Body of pancreas (tissue), 4 donors: ENCODE measurements at regions not wholly inside any gene's neighbourhood (a gene's known extent, or its start where the extent isn't known, plus 50 kb on each side); places are given as distances from the start of the nearest gene placed in this dataset.

ENCODE experiments used
- ATAC-seq: fragments of 150-250 bp; one replicate; pipeline ENCODE4 v1.9.1; 2016
- DNase-seq, 4 donors: peaks; one replicate each; pipeline ENCODE4 v3.0.0-alpha.2; 2019
- H3K27ac ChIP-seq, 4 donors: fragments of 200-600 bp; sonication (generic); 1 replicate in 3 of 4; 2 replicates in 1 of 4; pipeline versions ENCODE4 v1.5.1 to v1.6.1; 2016 to 2019; ENCODE audit warnings: mild to moderate bottlenecking in 1 of 4, mixed read lengths in 1 of 4, moderate library complexity in 1 of 4
- H3K27me3 ChIP-seq, 2 donors: fragments of 200-600 bp; sonication (generic); one replicate each; pipeline ENCODE4 v1.6.0; 2016; ENCODE audit warnings: mild to moderate bottlenecking in 1 of 2
- H3K36me3 ChIP-seq, 2 donors: fragments of 200-600 bp; sonication (generic); replicated peaks in 1 of 2; 2 replicates each; pipeline ENCODE4 v1.5.1; 2016; ENCODE audit warnings: low read depth in 2 of 2; ENCODE audit not compliant: insufficient read depth in 1 of 2
- H3K4me1 ChIP-seq: fragments of 200-600 bp; sonication (generic); one replicate; pipeline ENCODE4 v1.6.0; 2016
- H3K4me3 ChIP-seq, 2 donors: fragments of 200-600 bp; sonication (generic); 1 replicate in 1 of 2; 2 replicates in 1 of 2; pipeline ENCODE4 v1.5.1; 2016 to 2019
- H3K9me3 ChIP-seq, 3 donors: fragments of 200-600 bp; sonication (generic); 1 replicate in 2 of 3; 2 replicates in 1 of 3; pipeline ENCODE4 v1.5.1; 2016
- POLR2A ChIP-seq, 3 donors: fragments of 450-650 bp; IDR thresholded peaks; one replicate each; pipeline ENCODE4 v1.6.1; 2016; ENCODE audit warnings: antibody characterized with exemption in 3 of 3, mild to moderate bottlenecking in 2 of 3
- WGBS, 2 donors: methylation state at CpG; one replicate each; pipeline ENCODE4 v1.1.5; 2017; 5-methylcytosine and 5-hydroxymethylcytosine counted together
- intact Hi-C: fragments of 100-400 bp; cut with DNase I; formaldehyde crosslinking; loops from one replicate; pipeline ENCODE4 v1.15.1; 2023
- TF ChIP-seq, protein P1 (sequence below), 7 experiments: fragments of 450-650 bp in 4 of 7; fragments of 200-600 bp in 3 of 7; sonication (generic) in 3 of 7; IDR thresholded peaks; one replicate each; pipeline ENCODE4 v1.5.1; 2016 to 2019; ENCODE audit warnings: antibody characterized with exemption in 7 of 7

DNA sequence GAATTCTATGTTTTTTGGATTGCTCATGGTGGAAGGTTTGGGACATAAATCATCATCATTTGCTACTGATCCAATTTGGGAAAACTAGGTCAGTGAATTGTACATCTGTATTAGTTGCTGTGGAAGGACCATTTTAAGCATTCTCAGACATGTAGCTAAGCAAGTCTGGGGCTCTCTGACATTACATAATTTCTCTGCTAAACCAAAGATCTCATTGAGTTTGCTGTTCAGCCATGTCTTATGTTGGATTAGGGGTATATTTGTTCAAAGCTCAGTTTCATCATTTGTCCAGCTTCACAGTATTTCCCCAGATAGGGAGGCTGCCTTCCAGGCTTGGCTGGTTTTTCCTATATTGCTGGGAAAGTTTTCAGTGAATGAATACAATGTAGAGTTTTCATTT, 399.7 kb downstream of the MTX2 start:
- intact Hi-C loops = no loop called here
- no peak for ATAC-seq

DNA sequence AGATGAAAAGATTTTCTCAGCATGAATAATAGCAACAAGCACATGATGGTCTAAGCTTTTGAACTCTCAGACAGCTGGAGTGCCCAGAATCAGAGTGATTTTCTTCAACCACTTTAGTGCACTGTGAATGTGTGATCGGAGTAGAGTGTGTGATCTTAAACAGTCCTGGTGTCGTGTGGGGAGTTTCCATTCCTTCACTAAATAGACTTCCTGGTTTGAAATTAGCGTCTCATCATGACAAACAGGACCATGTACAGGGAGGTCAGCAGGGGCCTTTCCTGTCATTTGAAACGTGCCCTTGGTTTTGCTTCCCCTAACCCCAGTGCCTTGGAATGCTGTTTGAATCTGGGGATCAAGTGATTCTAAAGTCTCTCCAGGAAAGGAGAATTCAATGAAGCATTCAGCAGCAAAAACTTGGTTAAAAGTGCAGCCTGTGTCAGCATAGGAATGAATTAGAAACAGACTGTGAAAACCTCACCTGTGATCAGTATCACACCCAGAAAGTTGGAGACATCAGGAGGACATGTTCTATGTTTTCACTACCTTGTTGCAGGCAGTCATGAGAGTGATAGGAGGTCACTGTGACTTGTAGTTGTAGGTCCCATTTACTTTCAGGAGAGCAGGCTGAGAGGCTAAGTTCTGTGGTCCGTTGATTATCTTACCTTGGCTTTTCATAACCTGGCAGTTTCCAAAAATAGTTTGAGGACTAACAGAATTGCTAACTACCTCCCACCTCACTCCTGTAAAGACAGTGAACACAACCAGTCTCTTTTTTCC, 400.3 kb downstream of the MTX2 start:
- Histone ChIP-seq H3K4me3 (no peak overlapping the region), H3K9me3 (no peaks in the 10 kb centered on the region), H3K4me1 (no peaks in the 10 kb centered on the region), H3K27me3 (no peaks in the 10 kb centered on the region), H3K36me3 (no peaks in the 10 kb centered on the region), H3K27ac (no peak overlapping the region)
- DNase-seq (no peak), ATAC-seq (no peak)
- 33 to 47% methylated on average over 5 of the region's 5 CpGs for WGBS, 2 donors
- TF ChIP-seq POLR2A (IDR thresholded peaks at IDR 0.05) = no peak
- TF ChIP-seq, protein P1, sequence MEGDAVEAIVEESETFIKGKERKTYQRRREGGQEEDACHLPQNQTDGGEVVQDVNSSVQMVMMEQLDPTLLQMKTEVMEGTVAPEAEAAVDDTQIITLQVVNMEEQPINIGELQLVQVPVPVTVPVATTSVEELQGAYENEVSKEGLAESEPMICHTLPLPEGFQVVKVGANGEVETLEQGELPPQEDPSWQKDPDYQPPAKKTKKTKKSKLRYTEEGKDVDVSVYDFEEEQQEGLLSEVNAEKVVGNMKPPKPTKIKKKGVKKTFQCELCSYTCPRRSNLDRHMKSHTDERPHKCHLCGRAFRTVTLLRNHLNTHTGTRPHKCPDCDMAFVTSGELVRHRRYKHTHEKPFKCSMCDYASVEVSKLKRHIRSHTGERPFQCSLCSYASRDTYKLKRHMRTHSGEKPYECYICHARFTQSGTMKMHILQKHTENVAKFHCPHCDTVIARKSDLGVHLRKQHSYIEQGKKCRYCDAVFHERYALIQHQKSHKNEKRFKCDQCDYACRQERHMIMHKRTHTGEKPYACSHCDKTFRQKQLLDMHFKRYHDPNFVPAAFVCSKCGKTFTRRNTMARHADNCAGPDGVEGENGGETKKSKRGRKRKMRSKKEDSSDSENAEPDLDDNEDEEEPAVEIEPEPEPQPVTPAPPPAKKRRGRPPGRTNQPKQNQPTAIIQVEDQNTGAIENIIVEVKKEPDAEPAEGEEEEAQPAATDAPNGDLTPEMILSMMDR (IDR thresholded peaks at IDR 0.05) = no peak
- intact Hi-C loops = no loop called here

More for the DNA sequence above, 399.7 kb downstream of the MTX2 start:
- no peaks in the 10 kb centered on the region for H3K4me1 ChIP-seq
- H3K27me3 ChIP-seq = no peaks in the 10 kb centered on the region
- H3K36me3 ChIP-seq = no peaks in the 10 kb centered on the region
- TF ChIP-seq POLR2A (IDR thresholded peaks at IDR 0.05) = no peak
- TF ChIP-seq, protein P1 (IDR thresholded peaks at IDR 0.05) = no peak
- H3K9me3 ChIP-seq = no peaks in the 10 kb centered on the region
- no peak overlapping the region for H3K4me3 ChIP-seq
- H3K27ac ChIP-seq = no peak overlapping the region
- DNase-seq = no peak

GRCh38 chr2:176675271-176675949, 406.2 kb downstream of the MTX2 start:
- TF ChIP-seq, protein P1 (IDR thresholded peaks at IDR 0.05) = no peak
- no peak for TF ChIP-seq POLR2A (IDR thresholded peaks at IDR 0.05)
- intact Hi-C loops = no loop called here
- 76 to 82% methylated on average over 6 of the region's 6 CpGs for WGBS, 2 donors

GRCh38 chr2:176677746-176678265, 408.6 kb downstream of the MTX2 start:
- Histone ChIP-seq H3K27me3 (peaks cover 0 to 4% of the 10 kb centered on the region in 2 donors), H3K4me3 (no peak overlapping the region), H3K9me3 (no peaks in the 10 kb centered on the region), H3K36me3 (no peaks in the 10 kb centered on the region), H3K4me1 (no peaks in the 10 kb centered on the region), H3K27ac (no peak overlapping the region)
- no peak for ATAC-seq
- intact Hi-C loops = no loop called here
- no peak for TF ChIP-seq POLR2A (IDR thresholded peaks at IDR 0.05)
- DNase-seq = no peak
- 61 to 65% methylated on average over 2 of the region's 2 CpGs for WGBS, 2 donors

More at GRCh38 chr2:176675271-176675949, 406.2 kb downstream of the MTX2 start:
- no peaks in the 10 kb centered on the region for H3K4me1 ChIP-seq
- DNase-seq = no peak
- H3K27me3 ChIP-seq = peaks cover 0 to 4% of the 10 kb centered on the region in 2 donors
- H3K36me3 ChIP-seq = no peaks in the 10 kb centered on the region
- no peak overlapping the region for H3K27ac ChIP-seq
- ATAC-seq = no peak
- no peak overlapping the region for H3K4me3 ChIP-seq
- no peaks in the 10 kb centered on the region for H3K9me3 ChIP-seq

DNA sequence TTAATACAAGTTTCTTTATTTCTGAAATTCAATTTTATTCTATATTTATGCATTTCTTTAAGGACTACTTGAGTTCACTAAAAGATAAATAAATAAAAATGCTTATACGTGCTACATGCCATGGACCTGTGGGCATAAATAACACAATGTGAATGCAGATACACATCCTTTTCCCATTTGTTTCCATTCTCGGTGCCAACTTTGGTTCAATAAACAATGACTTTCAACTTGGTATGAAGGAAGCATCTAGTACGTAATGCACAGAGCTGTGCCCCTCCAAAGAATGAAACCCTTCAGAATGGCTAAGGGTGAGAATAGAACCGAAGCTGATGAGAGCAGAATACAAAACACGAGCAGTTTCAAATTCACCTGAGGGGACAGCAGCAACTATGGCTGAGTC, 409.3 kb downstream of the MTX2 start:
- Histone ChIP-seq H3K9me3 (no peaks in the 10 kb centered on the region), H3K36me3 (no peaks in the 10 kb centered on the region), H3K4me1 (no peaks in the 10 kb centered on the region), H3K27me3 (peaks cover 0 to 4% of the 10 kb centered on the region in 2 donors), H3K4me3 (no peak overlapping the region), H3K27ac (no peak overlapping the region)
- intact Hi-C loops = no loop called here
- ATAC-seq = no peak
- DNase-seq = no peak
- TF ChIP-seq, protein P1 (IDR thresholded peaks at IDR 0.05) = no peak
- no peak for TF ChIP-seq POLR2A (IDR thresholded peaks at IDR 0.05)
- 57 to 64% methylated on average over 5 of the region's 5 CpGs for WGBS, 2 donors
